ENCODE measurements at regions not wholly inside any gene's neighbourhood (a gene's known extent, or its start where the extent isn't known, plus 50 kb on each side); places are given as distances from the start of the nearest gene placed in this dataset.

DNA sequence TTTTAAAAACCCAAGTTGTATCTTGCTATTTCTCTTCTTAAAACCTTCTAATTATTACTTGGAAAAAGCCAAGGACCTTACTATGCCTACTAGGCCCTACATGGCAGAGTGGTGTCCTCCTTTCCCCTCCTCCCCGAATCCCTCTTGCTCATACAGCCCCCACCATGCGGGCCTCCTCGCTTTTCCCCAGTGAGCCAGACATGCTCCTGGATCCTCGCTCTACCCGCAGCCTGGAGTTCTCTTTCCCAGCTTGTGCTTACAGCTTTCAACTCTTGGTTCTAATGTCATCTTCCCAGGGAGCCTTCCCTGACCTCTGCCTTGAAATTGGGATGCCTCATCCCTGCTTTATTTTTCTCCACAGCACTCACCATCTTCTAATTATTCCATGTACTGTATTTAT, 111.8 kb upstream of the TLE3 start:
- TF ChIP-seq, protein P1, sequence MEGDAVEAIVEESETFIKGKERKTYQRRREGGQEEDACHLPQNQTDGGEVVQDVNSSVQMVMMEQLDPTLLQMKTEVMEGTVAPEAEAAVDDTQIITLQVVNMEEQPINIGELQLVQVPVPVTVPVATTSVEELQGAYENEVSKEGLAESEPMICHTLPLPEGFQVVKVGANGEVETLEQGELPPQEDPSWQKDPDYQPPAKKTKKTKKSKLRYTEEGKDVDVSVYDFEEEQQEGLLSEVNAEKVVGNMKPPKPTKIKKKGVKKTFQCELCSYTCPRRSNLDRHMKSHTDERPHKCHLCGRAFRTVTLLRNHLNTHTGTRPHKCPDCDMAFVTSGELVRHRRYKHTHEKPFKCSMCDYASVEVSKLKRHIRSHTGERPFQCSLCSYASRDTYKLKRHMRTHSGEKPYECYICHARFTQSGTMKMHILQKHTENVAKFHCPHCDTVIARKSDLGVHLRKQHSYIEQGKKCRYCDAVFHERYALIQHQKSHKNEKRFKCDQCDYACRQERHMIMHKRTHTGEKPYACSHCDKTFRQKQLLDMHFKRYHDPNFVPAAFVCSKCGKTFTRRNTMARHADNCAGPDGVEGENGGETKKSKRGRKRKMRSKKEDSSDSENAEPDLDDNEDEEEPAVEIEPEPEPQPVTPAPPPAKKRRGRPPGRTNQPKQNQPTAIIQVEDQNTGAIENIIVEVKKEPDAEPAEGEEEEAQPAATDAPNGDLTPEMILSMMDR (conservative IDR thresholded peaks at IDR 0.05; ENCODE audit: low read depth, low read length): no peak
- no peak for TF ChIP-seq POLR2A (IDR thresholded peaks at IDR 0.05; ENCODE audit: low read depth, low read length)
- TF ChIP-seq, protein P2, sequence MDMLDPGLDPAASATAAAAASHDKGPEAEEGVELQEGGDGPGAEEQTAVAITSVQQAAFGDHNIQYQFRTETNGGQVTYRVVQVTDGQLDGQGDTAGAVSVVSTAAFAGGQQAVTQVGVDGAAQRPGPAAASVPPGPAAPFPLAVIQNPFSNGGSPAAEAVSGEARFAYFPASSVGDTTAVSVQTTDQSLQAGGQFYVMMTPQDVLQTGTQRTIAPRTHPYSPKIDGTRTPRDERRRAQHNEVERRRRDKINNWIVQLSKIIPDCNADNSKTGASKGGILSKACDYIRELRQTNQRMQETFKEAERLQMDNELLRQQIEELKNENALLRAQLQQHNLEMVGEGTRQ (IDR thresholded peaks at IDR 0.05; ENCODE audit: low read depth, low read length): no peak
- TF ChIP-seq RCOR1 (IDR thresholded peaks at IDR 0.05; ENCODE audit: insufficient replicate concordance, low read length): no peak
